Activated CD8-positive, alpha-beta memory T cell treated with anti-CD3 and anti-CD28 coated beads, Interleukin-2, amount 50 U/mL, for 4 hours (primary cell): ENCODE measurements at regions not wholly inside any gene's neighbourhood (a gene's known extent, or its start where the extent isn't known, plus 50 kb on each side); places are given as distances from the start of the nearest gene placed in this dataset.
"Not testable (repeated sequence)": the region's sequence is repeated elsewhere in the genome, so short reads cannot be mapped to it uniquely, and the experiment has no call there.

Source experiments
- DNase-seq: peaks from one replicate; pipeline ENCODE4 v3.0.0-alpha.2; 2020

- DNase-seq, result no peak
Observed at GRCh38 chr2:16227811-16228462, 287.6 kb downstream of the MYCN start.

- DNase-seq, result no peak
Observed at GRCh38 chr2:16226943-16227664, 286.8 kb downstream of the MYCN start.

GRCh38 chr2:16226381-16226780 is 286.0 kb downstream of the MYCN start:
- no peak for DNase-seq

GRCh38 chr2:16225545-16225944 is 285.2 kb downstream of the MYCN start:
- no peak for DNase-seq

GRCh38 chr2:16225071-16225470 is 284.7 kb downstream of the MYCN start:
- no peak for DNase-seq

- DNase-seq, result no peak
Observed at GRCh38 chr2:16224298-16225045, 284.1 kb downstream of the MYCN start.

- no peak for DNase-seq
Observed at GRCh38 chr2:16223841-16224177, 283.5 kb downstream of the MYCN start.

GRCh38 chr2:16223161-16223840 is 283.0 kb downstream of the MYCN start:
- DNase-seq, result no peak

GRCh38 chr2:16222326-16222725 is 282.0 kb downstream of the MYCN start:
- no peak for DNase-seq

GRCh38 chr2:16221461-16222010 is 281.2 kb downstream of the MYCN start:
- DNase-seq, result no peak

- no peak for DNase-seq
Observed at GRCh38 chr2:16219292-16219975, 279.1 kb downstream of the MYCN start.

GRCh38 chr2:16218625-16219024 is 278.3 kb downstream of the MYCN start:
- DNase-seq, result no peak

GRCh38 chr2:16218161-16218560 is 277.8 kb downstream of the MYCN start:
- DNase-seq, result no peak

- DNase-seq, result not testable (repeated sequence)
Observed at GRCh38 chr2:16217741-16218140, 277.4 kb downstream of the MYCN start.

GRCh38 chr2:16217291-16217690 is 276.9 kb downstream of the MYCN start:
- no peak for DNase-seq

- no peak for DNase-seq
Observed at GRCh38 chr2:16216558-16216945, 276.2 kb downstream of the MYCN start.

- DNase-seq, result no peak
Observed at GRCh38 chr2:16215902-16216557, 275.7 kb downstream of the MYCN start.

GRCh38 chr2:16214861-16215260 is 274.5 kb downstream of the MYCN start:
- DNase-seq, result no peak

GRCh38 chr2:16214391-16214790 is 274.0 kb downstream of the MYCN start:
- no peak for DNase-seq

- no peak for DNase-seq
Observed at GRCh38 chr2:16212321-16212720, 272.0 kb downstream of the MYCN start.

GRCh38 chr2:16211341-16211740 is 271.0 kb downstream of the MYCN start:
- no peak for DNase-seq

GRCh38 chr2:16210841-16211240 is 270.5 kb downstream of the MYCN start:
- DNase-seq, result no peak
